ENCODE measurements at regions not wholly inside any gene's neighbourhood (a gene's known extent, or its start where the extent isn't known, plus 50 kb on each side); places are given as distances from the start of the nearest gene placed in this dataset.

DNA sequence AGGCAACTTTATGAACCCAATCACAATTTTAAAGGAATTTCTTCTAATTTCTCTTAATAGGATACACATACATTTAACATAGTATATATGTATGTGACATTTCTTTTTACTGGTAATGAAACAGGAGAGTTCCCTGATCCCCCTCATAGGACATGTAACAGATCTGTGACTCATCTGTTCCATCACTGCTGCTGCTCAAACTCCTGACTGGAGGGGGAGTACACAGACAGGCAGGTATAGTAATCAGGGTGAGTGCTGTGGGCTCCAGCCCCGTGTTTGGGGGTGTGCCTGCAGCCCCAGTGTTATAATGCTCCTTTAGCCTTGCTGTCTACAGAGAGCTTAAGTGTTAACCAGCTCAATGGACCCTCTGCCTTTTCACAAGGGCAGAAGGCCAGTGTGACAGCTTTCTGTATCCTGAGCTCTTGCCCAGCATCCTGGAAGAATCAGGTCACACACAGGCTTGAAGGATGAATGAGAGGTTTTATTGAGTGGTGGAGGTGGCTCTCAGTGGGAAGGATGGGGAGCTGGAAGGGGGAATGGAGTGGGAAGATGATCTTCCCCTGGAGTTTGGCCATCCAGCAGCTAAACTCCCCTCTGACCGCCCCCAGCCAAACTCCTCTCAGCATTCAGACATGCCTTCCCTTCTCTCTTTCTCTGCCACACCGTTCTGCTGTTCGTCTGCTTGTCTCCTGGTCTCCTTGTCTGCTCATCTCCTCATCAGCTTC is 161.3 kb downstream of the ZNF608 start:
- no peak for DNase-seq (ENCODE audit: low spot score)

DNA sequence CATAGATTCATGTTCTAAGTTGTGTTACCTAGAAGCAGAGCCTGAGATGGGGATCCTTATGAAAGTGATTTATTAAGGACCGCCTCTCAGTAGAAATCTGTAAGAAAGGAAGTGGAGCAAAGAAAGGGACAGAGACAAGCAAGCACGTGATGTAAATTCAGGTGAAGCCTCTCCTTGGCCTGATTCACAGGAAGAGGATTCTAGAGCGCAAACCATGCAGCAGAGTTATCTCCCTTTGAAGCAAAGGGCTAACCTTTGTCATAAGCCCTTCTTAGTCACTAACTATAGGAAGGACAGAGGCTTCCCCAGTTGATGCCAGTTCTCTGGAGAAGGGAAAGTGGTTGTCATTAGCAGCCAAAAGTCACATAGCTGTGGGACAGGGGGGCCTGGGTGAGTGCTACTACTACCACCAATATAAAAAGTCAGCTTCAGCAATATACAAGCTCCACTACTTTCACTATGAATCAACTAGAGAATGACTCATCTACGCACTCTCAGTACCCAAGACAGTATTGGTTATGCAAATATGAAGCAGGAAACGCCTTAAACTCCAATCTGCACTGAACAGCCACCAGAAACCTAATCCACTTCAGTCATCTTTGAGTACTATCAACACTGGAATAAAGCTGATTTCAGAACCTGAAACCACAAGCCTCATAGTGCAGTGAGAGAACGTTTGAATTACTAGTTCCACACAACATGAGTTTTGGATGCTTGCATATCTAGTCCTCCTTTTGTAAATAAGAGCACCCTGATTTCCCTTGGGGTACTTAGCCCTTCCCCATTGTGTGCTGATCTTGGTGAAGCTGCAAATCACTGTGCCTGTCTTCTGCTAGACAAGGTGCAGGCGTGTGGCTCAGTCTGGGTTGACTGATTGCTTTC is 162.7 kb downstream of the ZNF608 start:
- no peak for DNase-seq (ENCODE audit: low spot score)

DNA sequence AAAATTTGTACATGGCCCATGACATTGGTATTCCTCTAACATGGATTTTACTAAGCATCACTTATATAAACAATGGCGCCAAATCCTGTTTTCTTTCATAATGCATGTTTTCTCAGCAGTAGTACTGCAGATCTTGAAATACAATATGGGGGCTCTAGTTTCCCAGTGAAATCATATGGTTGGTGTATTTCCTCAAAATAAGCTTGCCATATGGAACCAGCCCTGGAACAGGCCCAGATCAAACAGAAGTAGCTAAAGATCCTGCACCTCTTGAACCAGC is 163.9 kb downstream of the ZNF608 start:
- DNase-seq (ENCODE audit: low spot score) = no peak

DNA sequence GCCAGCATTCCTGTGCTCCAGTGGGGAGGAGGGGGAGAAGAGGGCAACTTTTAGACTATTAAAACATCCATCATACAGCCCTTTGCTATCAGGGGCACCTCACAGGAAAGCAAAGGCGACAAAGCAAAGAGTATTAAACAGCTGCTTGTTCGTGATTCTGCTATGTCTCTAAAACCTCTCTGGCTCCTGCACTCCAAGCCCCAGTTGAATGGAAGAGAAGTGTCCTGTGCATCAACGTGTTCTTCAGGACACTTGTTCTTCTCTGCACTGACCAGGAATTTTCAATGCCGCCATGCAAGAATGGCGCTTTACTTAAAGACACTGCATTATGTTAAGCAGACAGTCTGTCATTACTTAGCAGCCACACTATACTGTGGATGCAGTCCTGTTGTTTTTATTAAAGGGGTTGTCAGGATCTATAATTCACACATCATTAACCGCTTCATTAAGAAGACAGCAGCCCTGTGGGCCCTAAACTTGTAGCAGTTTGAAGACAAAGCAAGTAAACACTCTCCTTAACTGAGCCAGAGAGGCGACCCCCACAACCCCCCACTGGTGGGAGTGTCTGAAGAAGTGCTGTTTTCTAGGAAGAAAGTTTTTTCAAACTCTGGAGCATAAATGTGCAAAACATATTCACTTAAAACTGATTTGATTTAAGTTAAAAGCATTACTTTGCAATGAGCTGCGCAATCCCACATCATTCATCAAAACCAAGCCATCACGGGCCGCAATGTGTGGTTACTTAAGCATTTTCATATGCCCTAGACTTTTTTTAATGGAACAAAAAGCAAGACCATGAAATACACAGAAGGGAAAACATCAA is 164.5 kb downstream of the ZNF608 start:
- no peak for DNase-seq (ENCODE audit: low spot score)

- DNase-seq (ENCODE audit: low spot score) = peak; percentile 46
These were observed 165.3 kb downstream of the ZNF608 start for GRCh38 chr5:124580925-124581737.

DNA sequence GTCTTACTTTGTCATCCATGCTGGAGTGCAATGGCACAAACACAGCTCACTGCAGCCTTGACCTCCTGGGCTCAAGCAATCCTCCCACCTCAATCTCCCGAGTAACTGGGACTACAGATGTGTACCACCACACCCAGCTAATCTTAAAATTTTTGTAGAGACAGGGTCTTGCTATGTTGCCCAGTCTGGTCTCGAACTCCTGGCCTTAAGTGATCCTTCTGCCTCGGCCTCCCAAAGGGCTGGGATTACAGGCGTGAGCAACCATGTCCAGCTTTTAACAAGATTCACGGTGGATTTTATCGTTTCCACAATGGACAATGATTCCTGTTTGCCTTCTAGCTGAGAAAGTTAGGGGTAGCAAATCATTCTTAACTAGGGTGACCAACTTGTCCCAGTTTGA is 165.9 kb downstream of the ZNF608 start:
- DNase-seq (ENCODE audit: low spot score) = no peak

- no peak for DNase-seq (ENCODE audit: low spot score)
These were observed 169.5 kb downstream of the ZNF608 start for GRCh38 chr5:124576848-124577409.

DNA sequence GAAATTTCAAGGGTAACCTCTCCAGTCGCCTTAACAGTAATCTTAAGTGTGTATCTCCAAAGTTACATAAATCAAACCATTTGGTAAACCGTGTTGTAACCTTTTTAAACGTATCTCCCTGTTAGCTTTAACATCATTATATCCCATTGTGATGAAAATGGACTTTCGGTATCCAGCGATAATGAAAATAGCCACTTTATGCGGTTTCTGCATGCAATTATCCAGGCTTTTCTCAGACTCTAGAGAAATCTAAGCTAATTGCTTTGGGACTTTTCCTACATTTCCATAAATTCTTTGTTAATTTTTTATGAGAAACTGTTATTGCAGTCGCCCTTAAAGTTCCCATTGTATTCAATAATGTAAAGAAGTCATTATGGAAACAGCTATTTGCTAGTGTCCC is 170.7 kb downstream of the ZNF608 start:
- DNase-seq (ENCODE audit: low spot score) = no peak

GRCh38 chr5:124574521-124575436 is 171.7 kb downstream of the ZNF608 start:
- DNase-seq (ENCODE audit: low spot score) = peak; percentile 27

- no peak for DNase-seq (ENCODE audit: low spot score)
These were observed 173.5 kb downstream of the ZNF608 start for GRCh38 chr5:124572971-124573370.

GRCh38 chr5:124570285-124571035 is 176.0 kb downstream of the ZNF608 start:
- no peak for DNase-seq (ENCODE audit: low spot score)

GRCh38 chr5:124566875-124567450 is 179.5 kb downstream of the ZNF608 start:
- DNase-seq (ENCODE audit: low spot score) = no peak

DNA sequence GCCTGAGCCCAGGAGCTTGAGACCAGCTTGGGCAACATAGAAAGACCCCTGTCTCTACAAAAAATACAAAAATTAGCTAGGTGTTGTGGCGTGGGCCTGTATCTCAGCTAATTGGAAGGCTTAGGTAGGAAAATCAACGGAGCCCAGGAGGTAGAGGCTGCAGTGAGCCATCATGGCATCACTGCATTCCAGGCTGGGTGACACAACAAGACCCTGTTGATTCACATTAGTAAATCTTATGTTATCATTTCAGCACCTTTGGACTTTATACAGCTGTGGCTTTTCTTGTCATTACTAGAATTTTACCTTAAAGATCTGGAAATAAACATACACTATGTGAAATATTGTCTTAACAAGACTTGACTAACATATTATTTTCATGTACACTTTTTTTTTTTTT is 185.0 kb downstream of the ZNF608 start:
- DNase-seq (ENCODE audit: low spot score) = no peak

DNA sequence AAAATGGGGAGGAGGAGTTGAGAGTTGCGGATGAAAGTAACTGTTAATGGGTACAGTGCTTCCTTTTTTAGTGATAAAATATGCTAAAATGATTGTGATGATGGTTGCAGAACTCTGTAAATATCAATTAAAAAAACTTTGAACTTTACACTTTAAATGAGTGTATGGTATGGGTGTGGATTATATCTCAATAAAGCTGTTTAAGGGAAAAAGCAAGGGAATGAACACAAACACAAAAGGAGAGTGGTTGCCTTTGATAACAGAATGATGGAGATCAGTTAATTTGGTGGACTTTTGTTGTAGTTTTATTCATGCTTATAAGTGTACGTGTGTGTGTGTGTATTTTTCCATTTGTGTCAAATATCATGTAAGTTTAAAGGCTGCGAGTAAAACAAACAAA is 186.1 kb downstream of the ZNF608 start:
- DNase-seq (ENCODE audit: low spot score) = no peak

DNA sequence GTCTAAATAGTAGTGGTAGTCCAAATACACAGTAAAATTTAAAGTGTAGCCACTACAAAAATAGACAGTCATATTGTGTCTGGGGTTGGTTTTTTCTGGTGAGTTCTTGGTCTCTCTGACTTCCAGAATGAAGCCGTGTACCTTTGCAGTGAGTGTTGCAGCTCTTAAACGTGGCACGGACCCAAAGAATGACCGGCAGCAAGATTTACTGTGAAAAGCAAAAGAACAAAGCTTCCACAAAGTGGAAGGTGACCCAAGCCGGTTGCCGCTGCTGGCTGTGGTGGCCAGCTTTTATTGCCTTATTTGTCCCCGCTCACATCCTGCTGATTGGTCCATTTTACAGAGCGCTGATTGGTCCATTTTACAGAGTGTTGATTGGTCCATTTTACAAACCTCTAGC is 188.7 kb downstream of the ZNF608 start:
- no peak for DNase-seq (ENCODE audit: low spot score)

- DNase-seq (ENCODE audit: low spot score) = peak; percentile 35
These were observed 191.5 kb downstream of the ZNF608 start for GRCh38 chr5:124554746-124555578.

GRCh38 chr5:124553911-124554310 is 192.5 kb downstream of the ZNF608 start:
- DNase-seq (ENCODE audit: low spot score) = no peak

- peak; percentile 60 for DNase-seq (ENCODE audit: low spot score)
These were observed 193.9 kb downstream of the ZNF608 start for GRCh38 chr5:124552526-124552925.

Measured in umbilical cord (tissue), 1 donor.